A549 (cell line): ENCODE measurements at regions not wholly inside any gene's neighbourhood (a gene's known extent, or its start where the extent isn't known, plus 50 kb on each side); places are given as distances from the start of the nearest gene placed in this dataset.

Source experiments
- BHLHE40 ChIP-seq: IDR thresholded peaks from 2 replicates; pipeline ENCODE4 v1.6.1; 2012; ENCODE audit warnings: low read depth, low read length, inconsistent platforms
- FOXS1 ChIP-seq: fragments of 250-450 bp; sonication (Bioruptor Pico); IDR thresholded peaks from 2 replicates; pipeline ENCODE4 v1.5.0; 2020; ENCODE audit warnings: mild to moderate bottlenecking, moderate library complexity
- JUNB ChIP-seq: fragments of >200 bp; sonication (Bioruptor Twin); formaldehyde crosslinking; IDR thresholded peaks from 2 replicates; pipeline ENCODE4 v1.6.1; 2016
- KDM5A ChIP-seq: fragments of 200-600 bp; sonication (generic); IDR thresholded peaks from 2 replicates; pipeline ENCODE4 v1.6.1; 2016; ENCODE audit warnings: antibody characterized with exemption, mild to moderate bottlenecking
- POLR2A ChIP-seq: IDR thresholded peaks from 2 replicates; pipeline ENCODE4 v1.6.1; 2012; ENCODE audit warnings: mild to moderate bottlenecking, low read length
- TF ChIP-seq, protein P1 (sequence below): fragments of >200 bp; sonication (Bioruptor Twin); formaldehyde crosslinking; IDR thresholded peaks from 3 replicates; pipeline ENCODE4 v1.5.1; 2016
- TF ChIP-seq, protein P2 (sequence below): fragments of 200-600 bp; sonication (generic); IDR thresholded peaks from 2 replicates; pipeline ENCODE4 v1.6.1; 2016; ENCODE audit warnings: antibody characterized with exemption, mild to moderate bottlenecking, moderate library complexity

DNA sequence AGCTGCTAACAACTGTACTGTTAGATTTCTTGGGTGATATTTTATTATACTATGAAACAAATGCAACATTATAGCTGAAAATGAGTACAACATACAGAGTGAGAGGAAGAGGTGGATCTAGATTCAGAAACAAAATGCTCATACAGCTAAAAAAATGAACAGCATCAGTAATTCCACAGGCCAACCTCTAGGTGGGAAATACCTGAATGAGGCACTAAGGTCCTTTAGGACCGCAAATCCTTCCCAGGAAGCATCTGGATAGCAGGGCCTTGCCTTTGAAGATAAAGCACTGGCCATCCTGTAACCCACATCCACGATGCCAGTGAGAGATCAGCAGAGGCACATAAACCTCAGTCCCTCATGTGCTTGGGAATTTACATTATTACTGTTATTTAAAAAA is 310.8 kb downstream of the YTHDC2 start:
- TF ChIP-seq JUNB (no peak), KDM5A (no peak), BHLHE40 (no peak), FOXS1 (no peak), POLR2A (no peak)
- TF ChIP-seq, protein P1, sequence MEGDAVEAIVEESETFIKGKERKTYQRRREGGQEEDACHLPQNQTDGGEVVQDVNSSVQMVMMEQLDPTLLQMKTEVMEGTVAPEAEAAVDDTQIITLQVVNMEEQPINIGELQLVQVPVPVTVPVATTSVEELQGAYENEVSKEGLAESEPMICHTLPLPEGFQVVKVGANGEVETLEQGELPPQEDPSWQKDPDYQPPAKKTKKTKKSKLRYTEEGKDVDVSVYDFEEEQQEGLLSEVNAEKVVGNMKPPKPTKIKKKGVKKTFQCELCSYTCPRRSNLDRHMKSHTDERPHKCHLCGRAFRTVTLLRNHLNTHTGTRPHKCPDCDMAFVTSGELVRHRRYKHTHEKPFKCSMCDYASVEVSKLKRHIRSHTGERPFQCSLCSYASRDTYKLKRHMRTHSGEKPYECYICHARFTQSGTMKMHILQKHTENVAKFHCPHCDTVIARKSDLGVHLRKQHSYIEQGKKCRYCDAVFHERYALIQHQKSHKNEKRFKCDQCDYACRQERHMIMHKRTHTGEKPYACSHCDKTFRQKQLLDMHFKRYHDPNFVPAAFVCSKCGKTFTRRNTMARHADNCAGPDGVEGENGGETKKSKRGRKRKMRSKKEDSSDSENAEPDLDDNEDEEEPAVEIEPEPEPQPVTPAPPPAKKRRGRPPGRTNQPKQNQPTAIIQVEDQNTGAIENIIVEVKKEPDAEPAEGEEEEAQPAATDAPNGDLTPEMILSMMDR: no peak
- TF ChIP-seq, protein P2, sequence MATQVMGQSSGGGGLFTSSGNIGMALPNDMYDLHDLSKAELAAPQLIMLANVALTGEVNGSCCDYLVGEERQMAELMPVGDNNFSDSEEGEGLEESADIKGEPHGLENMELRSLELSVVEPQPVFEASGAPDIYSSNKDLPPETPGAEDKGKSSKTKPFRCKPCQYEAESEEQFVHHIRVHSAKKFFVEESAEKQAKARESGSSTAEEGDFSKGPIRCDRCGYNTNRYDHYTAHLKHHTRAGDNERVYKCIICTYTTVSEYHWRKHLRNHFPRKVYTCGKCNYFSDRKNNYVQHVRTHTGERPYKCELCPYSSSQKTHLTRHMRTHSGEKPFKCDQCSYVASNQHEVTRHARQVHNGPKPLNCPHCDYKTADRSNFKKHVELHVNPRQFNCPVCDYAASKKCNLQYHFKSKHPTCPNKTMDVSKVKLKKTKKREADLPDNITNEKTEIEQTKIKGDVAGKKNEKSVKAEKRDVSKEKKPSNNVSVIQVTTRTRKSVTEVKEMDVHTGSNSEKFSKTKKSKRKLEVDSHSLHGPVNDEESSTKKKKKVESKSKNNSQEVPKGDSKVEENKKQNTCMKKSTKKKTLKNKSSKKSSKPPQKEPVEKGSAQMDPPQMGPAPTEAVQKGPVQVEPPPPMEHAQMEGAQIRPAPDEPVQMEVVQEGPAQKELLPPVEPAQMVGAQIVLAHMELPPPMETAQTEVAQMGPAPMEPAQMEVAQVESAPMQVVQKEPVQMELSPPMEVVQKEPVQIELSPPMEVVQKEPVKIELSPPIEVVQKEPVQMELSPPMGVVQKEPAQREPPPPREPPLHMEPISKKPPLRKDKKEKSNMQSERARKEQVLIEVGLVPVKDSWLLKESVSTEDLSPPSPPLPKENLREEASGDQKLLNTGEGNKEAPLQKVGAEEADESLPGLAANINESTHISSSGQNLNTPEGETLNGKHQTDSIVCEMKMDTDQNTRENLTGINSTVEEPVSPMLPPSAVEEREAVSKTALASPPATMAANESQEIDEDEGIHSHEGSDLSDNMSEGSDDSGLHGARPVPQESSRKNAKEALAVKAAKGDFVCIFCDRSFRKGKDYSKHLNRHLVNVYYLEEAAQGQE: no peak
